ENCODE measurements at regions not wholly inside any gene's neighbourhood (a gene's known extent, or its start where the extent isn't known, plus 50 kb on each side); places are given as distances from the start of the nearest gene placed in this dataset.

GRCh38 chr2:8614646-8615045, 67.2 kb upstream of the ID2 start:
- no peaks in the 10 kb centered on the region for H3K9me3 ChIP-seq
- no peak for TF ChIP-seq CTCF (IDR thresholded peaks at IDR 0.05)
- no peaks in the 10 kb centered on the region for H3K36me3 ChIP-seq
- H3K27me3 ChIP-seq: no peaks in the 10 kb centered on the region
- no peaks in the 10 kb centered on the region for H3K4me1 ChIP-seq (ENCODE audit: control insufficient read depth in 1 of 2, insufficient read depth in 1 of 2, low read depth in 1 of 2, low read length in 1 of 2)
- no peak overlapping the region for H3K4me3 ChIP-seq (ENCODE audit: low read depth in 1 of 2, low read length in 1 of 2)
- no peak overlapping the region for H3K27ac ChIP-seq

GRCh38 chr2:8615252-8615575, 66.6 kb upstream of the ID2 start:
- H3K9me3 ChIP-seq: no peaks in the 10 kb centered on the region
- H3K27me3 ChIP-seq: no peaks in the 10 kb centered on the region
- no peaks in the 10 kb centered on the region for H3K4me1 ChIP-seq (ENCODE audit: control insufficient read depth in 1 of 2, insufficient read depth in 1 of 2, low read depth in 1 of 2, low read length in 1 of 2)
- no peak for TF ChIP-seq CTCF (IDR thresholded peaks at IDR 0.05)
- no peak overlapping the region for H3K27ac ChIP-seq
- H3K36me3 ChIP-seq: no peaks in the 10 kb centered on the region
- H3K4me3 ChIP-seq (ENCODE audit: low read depth in 1 of 2, low read length in 1 of 2): no peak overlapping the region

GRCh38 chr2:8615576-8616281, 66.1 kb upstream of the ID2 start:
- Histone ChIP-seq H3K36me3 (no peaks in the 10 kb centered on the region), H3K9me3 (no peaks in the 10 kb centered on the region), H3K4me3 (ENCODE audit: low read depth in 1 of 2, low read length in 1 of 2) (no peak overlapping the region), H3K27me3 (no peaks in the 10 kb centered on the region), H3K27ac (no peak overlapping the region), H3K4me1 (ENCODE audit: control insufficient read depth in 1 of 2, insufficient read depth in 1 of 2, low read depth in 1 of 2, low read length in 1 of 2) (no peaks in the 10 kb centered on the region)
- no peak for TF ChIP-seq CTCF (IDR thresholded peaks at IDR 0.05)

- TF ChIP-seq CTCF (IDR thresholded peaks at IDR 0.05): no peak
- Histone ChIP-seq H3K4me1 (ENCODE audit: control insufficient read depth in 1 of 2, insufficient read depth in 1 of 2, low read depth in 1 of 2, low read length in 1 of 2) (no peaks in the 10 kb centered on the region), H3K27ac (no peak overlapping the region), H3K27me3 (no peaks in the 10 kb centered on the region), H3K4me3 (ENCODE audit: low read depth in 1 of 2, low read length in 1 of 2) (no peak overlapping the region), H3K9me3 (no peaks in the 10 kb centered on the region), H3K36me3 (no peaks in the 10 kb centered on the region)
These were observed 64.8 kb upstream of the ID2 start for GRCh38 chr2:8617048-8617447.

- Histone ChIP-seq H3K4me3 (ENCODE audit: low read depth in 1 of 2, low read length in 1 of 2) (no peak overlapping the region), H3K27me3 (no peaks in the 10 kb centered on the region), H3K27ac (no peak overlapping the region), H3K4me1 (ENCODE audit: control insufficient read depth in 1 of 2, insufficient read depth in 1 of 2, low read depth in 1 of 2, low read length in 1 of 2) (no peaks in the 10 kb centered on the region), H3K36me3 (no peaks in the 10 kb centered on the region), H3K9me3 (no peaks in the 10 kb centered on the region)
- TF ChIP-seq CTCF (IDR thresholded peaks at IDR 0.05): no peak
These were observed 64.3 kb upstream of the ID2 start for GRCh38 chr2:8617590-8617989.

GRCh38 chr2:8619071-8619470, 62.8 kb upstream of the ID2 start:
- H3K4me1 ChIP-seq (ENCODE audit: control insufficient read depth in 1 of 2, insufficient read depth in 1 of 2, low read depth in 1 of 2, low read length in 1 of 2): no peaks in the 10 kb centered on the region
- H3K27ac ChIP-seq: no peak overlapping the region
- TF ChIP-seq CTCF (IDR thresholded peaks at IDR 0.05): no peak
- H3K4me3 ChIP-seq (ENCODE audit: low read depth in 1 of 2, low read length in 1 of 2): no peak overlapping the region
- H3K27me3 ChIP-seq: no peaks in the 10 kb centered on the region
- no peaks in the 10 kb centered on the region for H3K9me3 ChIP-seq
- H3K36me3 ChIP-seq: no peaks in the 10 kb centered on the region
